Type B pancreatic cell (in vitro differentiated cells): ENCODE measurements at regions not wholly inside any gene's neighbourhood (a gene's known extent, or its start where the extent isn't known, plus 50 kb on each side); places are given as distances from the start of the nearest gene placed in this dataset.
A peak's percentile ranks its signal among the peaks of the same experiment; 100 is the strongest.

Experiments used
- DNase-seq: peaks from one replicate; pipeline ENCODE4 v3.0.0; 2021; ENCODE audit warnings: mixed read lengths; ENCODE audit not compliant: unreplicated experiment; ENCODE audit errors: extremely low spot score
- H3K27ac Mint-ChIP-seq: 2 replicates; pipeline ENCODE4 v1.8.0; 2021; ENCODE audit warnings: mild to moderate bottlenecking, mixed read lengths
- H3K27me3 Mint-ChIP-seq: 2 replicates; pipeline ENCODE4 v1.8.0; 2021; ENCODE audit warnings: mixed read lengths
- H3K36me3 Mint-ChIP-seq: 2 replicates; pipeline ENCODE4 v1.8.0; 2021; ENCODE audit warnings: mixed read lengths
- H3K4me1 Mint-ChIP-seq: one replicate; pipeline ENCODE4 v1.8.0; 2021; ENCODE audit warnings: mixed read lengths; ENCODE audit not compliant: unreplicated experiment
- H3K4me3 Mint-ChIP-seq: 2 replicates; pipeline ENCODE4 v1.8.0; 2021; ENCODE audit warnings: mild to moderate bottlenecking, mixed read lengths
- H3K9me3 Mint-ChIP-seq: 2 replicates; pipeline ENCODE4 v1.8.0; 2021; ENCODE audit warnings: mixed read lengths
- TF ChIP-seq, protein P1 (sequence below): fragments of 200-600 bp; sonication (generic); conservative IDR thresholded peaks from 2 replicates; pipeline ENCODE4 v1.5.0; 2021; ENCODE audit warnings: antibody characterized with exemption, mild to moderate bottlenecking

DNA sequence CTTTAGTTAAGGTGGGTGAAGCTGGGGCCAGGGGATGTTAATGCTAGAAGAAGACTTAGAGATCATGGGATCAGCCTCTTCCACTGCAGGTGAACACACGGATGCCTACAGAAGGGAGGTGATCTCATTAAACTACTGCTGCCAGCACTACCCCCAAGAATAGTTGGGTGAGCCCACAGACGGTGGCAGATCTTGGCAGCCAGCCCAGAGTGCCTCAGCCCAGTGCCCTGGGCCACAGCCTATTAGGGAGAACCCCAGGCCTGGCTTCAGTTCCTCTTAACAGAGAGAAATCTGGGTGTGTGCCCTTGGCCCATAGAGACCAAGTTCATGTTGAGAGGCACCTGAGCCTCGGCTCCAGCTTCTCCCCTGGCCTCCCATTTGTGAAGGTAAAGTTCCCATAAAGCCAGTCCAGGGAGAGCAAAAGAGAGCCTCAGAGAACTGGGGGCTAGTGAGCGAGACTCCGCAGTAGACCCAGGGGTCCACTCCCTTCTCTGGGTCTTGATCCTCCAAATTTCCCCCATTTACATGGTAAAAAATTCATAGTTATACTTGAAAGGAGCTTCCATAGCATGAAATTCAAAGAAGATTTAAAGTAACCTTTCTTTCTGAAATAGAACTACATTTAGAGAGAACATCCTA lies 125.0 kb upstream of the CCND2 start:
- H3K27me3 Mint-ChIP-seq = peaks cover 46% of the 10 kb centered on the region
- TF ChIP-seq, protein P1, sequence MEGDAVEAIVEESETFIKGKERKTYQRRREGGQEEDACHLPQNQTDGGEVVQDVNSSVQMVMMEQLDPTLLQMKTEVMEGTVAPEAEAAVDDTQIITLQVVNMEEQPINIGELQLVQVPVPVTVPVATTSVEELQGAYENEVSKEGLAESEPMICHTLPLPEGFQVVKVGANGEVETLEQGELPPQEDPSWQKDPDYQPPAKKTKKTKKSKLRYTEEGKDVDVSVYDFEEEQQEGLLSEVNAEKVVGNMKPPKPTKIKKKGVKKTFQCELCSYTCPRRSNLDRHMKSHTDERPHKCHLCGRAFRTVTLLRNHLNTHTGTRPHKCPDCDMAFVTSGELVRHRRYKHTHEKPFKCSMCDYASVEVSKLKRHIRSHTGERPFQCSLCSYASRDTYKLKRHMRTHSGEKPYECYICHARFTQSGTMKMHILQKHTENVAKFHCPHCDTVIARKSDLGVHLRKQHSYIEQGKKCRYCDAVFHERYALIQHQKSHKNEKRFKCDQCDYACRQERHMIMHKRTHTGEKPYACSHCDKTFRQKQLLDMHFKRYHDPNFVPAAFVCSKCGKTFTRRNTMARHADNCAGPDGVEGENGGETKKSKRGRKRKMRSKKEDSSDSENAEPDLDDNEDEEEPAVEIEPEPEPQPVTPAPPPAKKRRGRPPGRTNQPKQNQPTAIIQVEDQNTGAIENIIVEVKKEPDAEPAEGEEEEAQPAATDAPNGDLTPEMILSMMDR = no peak
- no peak for DNase-seq
- no peak overlapping the region for H3K4me3 Mint-ChIP-seq
- H3K27ac Mint-ChIP-seq = no peak overlapping the region
- H3K36me3 Mint-ChIP-seq = peaks cover 5% of the 10 kb centered on the region
- H3K9me3 Mint-ChIP-seq = no peaks in the 10 kb centered on the region
- H3K4me1 Mint-ChIP-seq = no peaks in the 10 kb centered on the region

DNA sequence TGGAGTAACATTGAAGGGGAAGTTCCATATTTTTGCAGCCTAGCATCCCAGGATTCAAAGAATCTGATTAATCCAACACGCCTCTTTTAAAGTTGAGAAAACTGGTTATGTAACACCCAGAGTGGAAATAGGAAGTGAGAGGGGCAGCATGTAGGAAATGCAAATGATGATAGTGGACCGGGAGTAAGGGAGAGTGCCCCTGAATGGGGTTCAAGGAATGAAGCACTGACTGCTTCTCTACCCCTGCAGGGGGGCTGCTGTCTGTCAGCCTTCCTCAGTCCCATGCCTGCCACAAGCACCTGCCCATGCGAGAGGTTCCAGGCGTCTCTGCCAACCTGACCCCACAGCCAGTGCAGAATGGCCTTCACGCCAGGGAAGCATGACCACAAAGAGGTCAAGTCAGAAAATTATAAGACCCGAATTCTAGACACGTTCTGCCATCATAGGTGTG lies 126.5 kb upstream of the CCND2 start:
- Mint-ChIP-seq H3K9me3 (peaks cover 4% of the 10 kb centered on the region), H3K4me1 (peaks cover 4% of the 10 kb centered on the region), H3K36me3 (peaks cover 5% of the 10 kb centered on the region), H3K27me3 (peaks cover 45% of the 10 kb centered on the region), H3K27ac (no peak overlapping the region), H3K4me3 (no peak overlapping the region)
- DNase-seq = no peak
- TF ChIP-seq, protein P1 = no peak

DNA sequence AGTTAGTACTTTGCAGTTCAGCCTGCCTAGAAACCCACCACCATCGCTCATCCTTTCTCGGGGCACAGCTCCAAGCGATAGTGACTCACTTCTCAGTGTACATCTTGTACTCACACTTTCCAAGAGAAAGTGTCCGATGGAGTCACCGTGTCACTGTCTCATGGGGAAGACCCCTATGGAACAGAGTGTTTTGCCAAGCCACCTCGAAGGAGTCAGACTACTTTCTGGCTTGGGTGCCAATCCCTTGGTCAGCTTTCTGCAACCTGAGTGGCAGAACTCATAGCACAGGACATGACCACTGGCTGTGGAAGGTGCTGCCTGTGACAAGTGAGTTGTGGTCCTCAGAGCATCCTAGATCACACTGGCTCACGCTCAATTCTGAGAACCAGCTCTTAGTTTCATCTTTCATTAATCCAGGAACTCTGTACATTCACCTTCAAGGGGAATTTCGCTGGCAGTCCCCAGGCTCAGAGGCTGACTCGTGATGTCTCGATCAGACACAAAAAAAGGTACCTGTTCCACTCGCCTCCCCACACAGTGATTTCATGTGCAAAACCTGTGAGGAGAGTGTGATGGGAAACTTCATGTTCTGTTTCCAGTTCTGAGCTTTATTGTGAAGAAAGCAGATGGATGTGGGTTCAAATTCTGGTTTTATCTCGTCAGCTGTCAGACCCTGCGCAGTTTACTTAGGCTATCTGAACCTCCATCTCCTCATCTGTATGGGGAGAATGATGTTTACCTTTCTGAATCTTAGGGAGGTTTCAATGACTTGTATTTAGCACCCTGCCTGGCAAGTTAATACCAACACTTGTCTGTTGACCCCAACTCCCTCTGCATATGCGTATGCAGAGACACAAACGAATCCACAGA lies 127.3 kb upstream of the CCND2 start:
- Mint-ChIP-seq H3K36me3 (peaks cover under 1% of the 10 kb centered on the region), H3K4me3 (no peak overlapping the region), H3K4me1 (peaks cover 8% of the 10 kb centered on the region), H3K27me3 (peaks cover 45% of the 10 kb centered on the region), H3K9me3 (peaks cover 4% of the 10 kb centered on the region), H3K27ac (no peak overlapping the region)
- TF ChIP-seq, protein P1 = no peak
- no peak for DNase-seq

DNA sequence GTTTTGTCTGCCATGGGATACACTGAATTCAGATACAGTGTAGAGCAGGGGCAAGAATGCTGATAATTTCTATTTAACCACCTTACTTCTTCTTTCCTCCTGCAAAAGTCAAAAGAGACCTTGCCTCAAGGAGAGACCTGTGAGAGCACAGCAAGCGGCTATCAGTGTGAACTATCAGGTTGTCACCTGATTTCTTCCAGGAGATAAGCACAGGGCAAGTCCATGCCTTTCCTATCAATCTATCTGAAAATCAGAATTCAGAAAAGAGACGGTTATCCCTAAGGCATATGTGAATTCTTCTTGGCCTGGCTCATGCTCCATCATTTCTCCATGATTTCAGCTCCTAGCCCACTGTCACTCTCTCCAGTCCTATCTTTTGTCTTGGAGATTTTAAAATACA lies 128.9 kb upstream of the CCND2 start:
- Mint-ChIP-seq H3K4me1 (peaks cover 15% of the 10 kb centered on the region), H3K36me3 (peaks cover 3% of the 10 kb centered on the region), H3K4me3 (no peak overlapping the region), H3K9me3 (peaks cover 4% of the 10 kb centered on the region), H3K27me3 (peaks cover 44% of the 10 kb centered on the region), H3K27ac (peak overlapping the region; percentile 12)
- DNase-seq = no peak
- TF ChIP-seq, protein P1 = no peak

DNA sequence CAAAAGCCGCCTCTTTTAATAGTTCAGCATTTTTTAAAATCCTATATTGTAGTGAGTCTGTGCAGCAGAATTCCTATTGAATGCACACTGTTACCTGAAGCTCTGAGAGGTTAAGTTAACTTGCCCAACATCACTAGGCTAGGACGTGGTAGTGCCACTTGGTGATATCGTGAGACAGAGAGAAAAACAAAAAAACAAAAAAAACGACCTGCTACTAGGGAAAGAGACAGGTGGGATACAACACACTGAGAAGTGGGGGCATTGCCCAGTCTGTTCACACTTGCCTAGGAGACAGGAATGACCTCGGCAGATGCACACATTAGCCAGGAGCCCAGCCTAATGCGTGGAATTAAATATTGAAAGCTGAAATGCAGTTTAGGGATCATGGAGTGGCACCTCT lies 129.7 kb upstream of the CCND2 start:
- H3K27me3 Mint-ChIP-seq = peaks cover 50% of the 10 kb centered on the region
- no peak for DNase-seq

More for the DNA sequence above, 129.7 kb upstream of the CCND2 start:
- H3K9me3 Mint-ChIP-seq = peaks cover 4% of the 10 kb centered on the region
- no peak overlapping the region for H3K27ac Mint-ChIP-seq
- TF ChIP-seq, protein P1 = no peak
- H3K4me1 Mint-ChIP-seq = peaks cover 15% of the 10 kb centered on the region
- H3K4me3 Mint-ChIP-seq = no peak overlapping the region
- H3K36me3 Mint-ChIP-seq = peaks cover 3% of the 10 kb centered on the region
